ENCODE measurements at regions not wholly inside any gene's neighbourhood (a gene's known extent, or its start where the extent isn't known, plus 50 kb on each side); places are given as distances from the start of the nearest gene placed in this dataset.

DNA sequence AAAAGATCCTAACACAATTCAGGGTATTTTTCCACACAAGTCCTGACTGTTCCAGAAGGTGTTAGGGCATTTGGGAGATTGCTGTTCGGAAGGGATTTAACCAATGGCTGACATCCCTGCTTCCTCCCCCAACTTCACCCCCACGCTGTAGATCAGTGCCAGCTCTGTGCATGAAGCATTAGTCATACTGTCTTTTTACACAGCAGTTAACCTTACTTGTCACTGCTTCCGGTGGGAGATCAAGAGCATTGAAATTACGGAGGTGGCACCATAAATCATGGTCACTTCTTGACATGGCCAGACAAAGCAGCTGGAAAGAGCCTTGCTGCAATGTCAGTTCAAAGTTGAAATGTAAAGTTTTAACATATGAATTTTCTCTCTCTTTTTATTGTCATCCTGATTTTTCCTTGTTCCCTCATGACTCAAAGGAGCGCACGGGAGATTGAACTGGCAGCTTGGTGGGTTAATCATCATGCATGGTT lies 70.2 kb downstream of the HRH4 start:
- no peak for DNase-seq

DNA sequence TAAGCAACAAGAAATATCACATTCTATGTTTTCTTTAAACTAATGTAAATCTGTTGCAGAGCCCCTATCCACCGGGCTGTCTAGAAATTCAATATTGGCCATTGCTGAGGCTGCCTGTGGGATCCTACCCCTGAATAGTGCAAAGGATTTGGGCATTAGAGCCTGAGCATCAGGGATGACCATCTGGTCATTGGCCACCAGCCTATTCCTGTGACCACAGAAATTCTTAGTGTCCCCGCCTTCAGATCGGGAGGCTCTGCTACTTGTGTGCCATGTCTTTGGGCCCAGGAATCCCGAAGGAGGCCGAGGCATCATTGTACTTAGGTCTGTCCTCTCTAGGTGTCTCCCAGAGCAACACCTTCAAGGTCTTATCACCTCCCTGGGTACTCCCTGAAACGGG lies 73.8 kb downstream of the HRH4 start:
- no peak for DNase-seq

DNA sequence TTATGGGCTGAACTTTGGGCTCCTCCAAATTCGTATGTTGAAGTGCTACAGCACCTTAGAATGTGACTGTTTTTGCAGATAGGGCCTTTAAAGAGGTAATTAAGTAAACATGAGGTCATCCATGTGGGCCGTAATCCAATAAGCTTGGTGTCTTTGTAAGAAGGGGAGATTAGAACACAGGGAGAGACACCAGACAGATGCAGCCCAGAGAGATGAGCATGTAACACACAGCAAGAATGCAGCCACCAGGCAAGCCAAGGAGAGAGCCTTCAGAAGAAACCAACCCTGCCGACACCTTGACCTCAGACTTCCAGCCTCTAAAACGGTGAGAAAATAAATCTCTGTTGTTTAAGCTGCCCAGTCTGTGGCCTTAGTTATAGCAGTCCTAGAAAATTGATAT lies 74.3 kb downstream of the HRH4 start:
- DNase-seq, result no peak

DNA sequence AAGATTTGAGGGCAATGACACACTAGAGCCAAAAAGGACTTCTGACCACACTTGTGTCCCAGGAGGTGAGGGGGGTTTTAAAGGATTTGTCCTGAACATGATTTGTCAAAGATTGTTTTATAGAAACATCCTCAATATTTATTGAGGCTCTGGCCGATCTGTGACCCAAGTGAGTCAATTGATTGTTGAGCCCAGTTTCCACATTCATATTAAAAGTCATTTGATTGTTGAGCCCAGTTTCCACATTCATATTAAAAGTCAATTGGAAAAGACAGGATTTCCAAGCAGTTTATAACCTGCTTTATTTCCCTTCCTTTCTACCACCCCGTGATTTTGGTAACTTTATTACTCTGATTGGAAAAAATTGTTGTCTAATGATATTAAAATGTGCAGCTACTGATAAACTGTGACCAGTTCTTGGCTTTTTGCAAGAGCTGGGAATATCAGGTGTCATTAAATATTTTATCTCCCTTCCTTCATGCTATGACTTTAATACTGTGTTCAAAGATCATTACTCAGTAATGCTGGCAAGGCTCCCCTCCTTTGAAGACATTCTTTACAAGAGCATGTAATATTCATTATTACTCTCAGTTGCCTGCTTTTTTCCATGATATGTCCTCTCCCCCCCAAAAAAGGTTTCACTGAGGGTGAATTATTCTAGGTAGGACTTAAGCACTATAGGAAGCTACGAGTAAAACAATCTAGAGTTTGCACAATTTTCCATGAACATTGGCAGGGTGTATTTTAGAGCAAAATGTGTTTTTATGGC lies 75.3 kb downstream of the HRH4 start:
- no peak for DNase-seq

GRCh38 chr18:24536326-24536725 lies 75.9 kb downstream of the HRH4 start:
- no peak for DNase-seq

- no peak for DNase-seq
These were observed 76.4 kb downstream of the HRH4 start for GRCh38 chr18:24536834-24537233.

- no peak for DNase-seq
These were observed 78.2 kb downstream of the HRH4 start for GRCh38 chr18:24538414-24539264.

DNA sequence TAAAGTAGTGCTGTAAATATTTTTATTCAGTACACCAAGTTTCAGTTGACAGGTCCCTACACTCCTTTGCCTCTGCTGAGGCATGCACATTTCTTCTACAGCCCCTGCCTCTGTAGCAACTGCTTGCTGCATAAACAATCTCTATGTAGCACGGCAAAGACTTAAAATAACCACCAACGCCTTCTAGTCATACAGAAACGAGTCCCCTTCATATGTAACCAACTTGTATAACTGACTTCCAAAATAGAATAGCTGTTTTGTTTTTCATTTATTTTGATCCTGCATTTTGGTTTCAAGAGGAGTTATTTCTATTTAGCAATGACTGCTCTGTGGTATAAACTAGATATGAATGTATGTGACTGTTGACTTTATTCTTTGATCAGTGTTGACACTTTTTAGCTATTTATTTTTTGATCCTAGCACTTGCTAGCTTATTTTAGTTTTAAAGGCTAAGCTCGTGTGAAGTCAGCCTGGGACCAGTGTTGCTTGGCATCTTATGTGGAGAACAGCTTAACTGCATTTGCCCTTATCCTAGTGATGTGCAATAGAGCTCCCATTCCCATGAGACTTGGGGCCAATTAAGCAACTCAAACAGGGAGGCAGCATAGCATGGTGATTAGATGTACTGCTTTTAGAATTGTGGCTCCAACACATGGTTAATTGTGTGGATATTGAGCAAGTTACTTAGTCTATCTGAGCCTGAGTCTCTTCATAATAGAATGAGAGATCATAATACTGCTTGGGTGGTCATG lies 79.6 kb downstream of the HRH4 start:
- DNase-seq, result no peak

- no peak for DNase-seq
These were observed 80.5 kb downstream of the HRH4 start for GRCh38 chr18:24540896-24541295.

DNA sequence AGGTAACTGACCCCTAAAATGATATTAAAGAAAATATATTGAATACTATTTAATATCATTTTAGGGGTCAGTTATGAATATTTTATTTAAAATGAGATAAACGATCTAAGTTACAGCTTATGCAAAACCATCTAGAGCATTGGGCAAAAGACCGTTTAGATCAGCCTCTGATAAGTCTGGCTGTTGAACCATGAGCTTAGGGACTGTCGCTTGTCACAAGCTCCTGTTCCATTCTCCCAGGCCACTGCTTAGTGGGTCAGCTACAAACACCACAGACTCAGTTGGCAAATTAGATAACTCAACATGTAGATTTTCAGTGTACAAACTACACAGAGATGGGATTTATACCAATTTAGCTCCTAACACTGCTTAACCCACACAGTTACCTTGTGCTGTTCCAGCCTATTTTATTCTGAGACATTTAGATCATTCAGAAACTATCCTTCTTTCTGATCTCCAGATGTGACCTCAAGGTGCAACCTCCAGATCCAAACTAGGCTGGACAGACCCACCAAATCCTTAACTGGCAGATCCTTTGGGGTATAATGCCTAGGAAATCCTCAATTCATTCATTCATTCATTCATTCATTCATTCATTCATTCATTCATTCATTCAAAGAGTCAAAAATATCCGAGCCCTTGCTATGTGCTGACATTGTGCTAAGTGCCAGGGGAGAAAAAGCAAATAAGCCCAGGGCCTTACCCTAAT lies 82.8 kb downstream of the HRH4 start:
- no peak for DNase-seq

GRCh38 chr18:24543795-24544498 lies 83.5 kb downstream of the HRH4 start:
- DNase-seq, result no peak

- DNase-seq, result no peak
These were observed 84.5 kb downstream of the HRH4 start for GRCh38 chr18:24544949-24545348.

DNA sequence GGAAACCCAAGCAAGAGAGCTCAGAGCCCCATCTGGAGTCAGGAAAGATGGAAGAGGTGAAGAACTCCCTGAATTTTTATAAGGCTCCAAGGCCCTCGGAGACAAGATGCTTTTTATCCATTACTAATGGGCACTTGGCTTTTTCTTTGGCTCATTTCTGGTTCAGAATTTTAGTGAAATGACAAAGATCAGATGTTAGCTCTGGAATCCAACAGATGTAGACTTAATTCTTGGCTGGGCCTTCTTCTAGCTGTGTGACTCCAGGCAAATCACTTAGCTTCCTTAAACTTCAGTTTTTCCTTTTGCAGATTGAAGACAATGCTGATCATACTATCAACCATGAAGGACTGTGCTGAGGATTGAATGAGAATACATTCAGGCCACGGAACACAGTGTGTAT lies 85.2 kb downstream of the HRH4 start:
- no peak for DNase-seq

DNA sequence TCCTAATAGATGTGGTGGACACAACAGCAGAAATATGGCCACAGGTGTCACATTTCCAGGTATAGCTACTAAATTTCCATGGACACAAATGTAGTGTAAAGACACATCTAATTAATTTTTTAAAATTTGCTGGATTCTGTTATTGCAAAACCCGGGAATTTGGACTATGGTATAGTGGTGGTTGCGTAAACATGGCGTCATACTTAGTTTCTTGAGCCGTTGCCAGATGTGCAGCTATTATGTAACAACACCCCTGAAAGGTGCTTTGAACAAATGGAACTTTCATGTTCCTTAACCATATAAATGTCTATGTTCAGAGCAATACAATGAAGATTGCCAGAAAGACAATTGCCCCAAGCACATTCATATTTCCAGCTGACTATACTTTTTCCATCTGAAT lies 85.9 kb downstream of the HRH4 start:
- no peak for DNase-seq

DNA sequence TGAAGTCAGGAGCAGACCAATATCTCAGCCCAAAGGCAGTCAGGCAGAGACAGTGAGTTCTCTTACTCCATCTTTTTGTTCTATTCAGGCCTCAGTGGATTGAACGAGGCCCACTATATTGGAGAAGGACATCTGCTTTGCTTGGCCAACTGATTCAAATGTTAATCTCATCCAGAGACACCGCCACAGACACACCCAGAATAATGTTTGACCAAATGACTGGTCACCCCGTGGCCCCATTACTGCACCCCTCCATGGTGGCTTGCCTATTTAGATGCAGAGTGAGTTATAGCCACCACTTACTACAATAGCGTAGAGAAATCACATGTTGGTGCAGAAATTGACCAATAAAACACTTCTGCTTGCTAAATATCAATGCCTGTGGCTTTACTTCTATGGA lies 88.1 kb downstream of the HRH4 start:
- no peak for DNase-seq

GRCh38 chr18:24552218-24552617 lies 91.8 kb downstream of the HRH4 start:
- no peak for DNase-seq

- no peak for DNase-seq
These were observed 93.3 kb downstream of the HRH4 start for GRCh38 chr18:24553571-24554285.

GRCh38 chr18:24558403-24558802 lies 98.0 kb downstream of the HRH4 start:
- DNase-seq, result no peak

- DNase-seq, result no peak
These were observed 99.1 kb downstream of the HRH4 start for GRCh38 chr18:24559526-24559925.

GRCh38 chr18:24560511-24560981 lies 100.1 kb downstream of the HRH4 start:
- DNase-seq, result no peak

DNA sequence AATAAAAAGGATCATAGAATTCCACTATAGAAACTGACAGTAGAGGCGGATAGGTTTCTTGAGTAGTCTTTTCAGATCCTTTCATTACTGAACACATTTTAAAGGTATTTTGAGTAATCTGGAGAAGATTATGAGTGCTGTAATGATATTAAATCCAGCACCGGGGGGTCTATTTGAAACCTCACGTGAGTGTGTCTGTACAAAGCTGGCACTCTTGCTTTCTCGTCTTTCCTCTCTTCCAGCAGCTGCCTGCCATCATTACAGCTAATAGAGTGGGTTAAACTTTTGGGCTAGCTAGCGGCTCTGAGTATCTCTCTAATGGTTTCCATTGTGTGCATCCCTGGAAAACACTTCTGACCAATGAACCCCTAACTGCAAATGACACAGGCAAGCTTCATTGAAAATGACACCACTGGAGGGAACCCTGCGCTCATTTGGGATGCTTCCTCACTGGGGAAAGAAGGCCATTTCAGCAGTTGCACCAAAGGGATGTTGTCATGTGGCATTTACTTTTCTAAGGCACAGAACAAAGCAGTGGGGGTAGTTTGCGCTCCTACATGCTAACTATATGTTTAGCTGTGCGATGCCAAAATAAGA lies 101.0 kb downstream of the HRH4 start:
- no peak for DNase-seq
